Fibroblast of lung (primary cell): ENCODE measurements at regions not wholly inside any gene's neighbourhood (a gene's known extent, or its start where the extent isn't known, plus 50 kb on each side); places are given as distances from the start of the nearest gene placed in this dataset.

ENCODE experiments used
- EZH2 ChIP-seq: IDR thresholded peaks from 2 replicates; pipeline ENCODE4 v1.5.1; 2012; ENCODE audit warnings: low read length, control low read depth, mild to moderate bottlenecking; ENCODE audit errors: missing control alignments
- TF ChIP-seq, protein P1 (sequence below), 2 donors: IDR thresholded peaks in 1 of 2; conservative IDR thresholded peaks in 1 of 2; 1 replicate in 1 of 2; 2 replicates in 1 of 2; pipeline ENCODE4 v1.5.1; 2011 to 2012; ENCODE audit warnings: low read length in 2 of 2, control low read depth in 1 of 2, inconsistent platforms in 1 of 2, low read depth in 1 of 2, mild to moderate bottlenecking in 1 of 2

DNA sequence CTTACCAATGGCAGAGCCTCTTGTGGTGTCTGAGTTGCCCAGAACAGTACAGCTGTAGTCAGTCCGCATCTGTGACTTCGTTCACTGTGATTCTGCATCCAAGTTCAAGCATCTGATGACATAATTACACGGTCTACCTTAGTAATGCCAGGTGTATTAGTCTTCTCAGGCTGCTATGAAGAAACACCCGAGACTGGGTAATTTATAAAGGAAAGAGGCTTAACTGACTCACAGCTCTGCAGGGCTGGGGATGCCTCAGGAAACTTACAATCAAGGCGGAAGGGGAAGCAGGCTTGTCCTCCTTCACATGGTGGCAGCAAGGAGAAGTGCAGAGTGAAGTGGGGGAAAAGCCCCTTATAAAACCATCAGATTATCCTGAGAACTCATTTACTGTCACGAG is 163.9 kb upstream of the SULF2 start:
- TF ChIP-seq, protein P1, sequence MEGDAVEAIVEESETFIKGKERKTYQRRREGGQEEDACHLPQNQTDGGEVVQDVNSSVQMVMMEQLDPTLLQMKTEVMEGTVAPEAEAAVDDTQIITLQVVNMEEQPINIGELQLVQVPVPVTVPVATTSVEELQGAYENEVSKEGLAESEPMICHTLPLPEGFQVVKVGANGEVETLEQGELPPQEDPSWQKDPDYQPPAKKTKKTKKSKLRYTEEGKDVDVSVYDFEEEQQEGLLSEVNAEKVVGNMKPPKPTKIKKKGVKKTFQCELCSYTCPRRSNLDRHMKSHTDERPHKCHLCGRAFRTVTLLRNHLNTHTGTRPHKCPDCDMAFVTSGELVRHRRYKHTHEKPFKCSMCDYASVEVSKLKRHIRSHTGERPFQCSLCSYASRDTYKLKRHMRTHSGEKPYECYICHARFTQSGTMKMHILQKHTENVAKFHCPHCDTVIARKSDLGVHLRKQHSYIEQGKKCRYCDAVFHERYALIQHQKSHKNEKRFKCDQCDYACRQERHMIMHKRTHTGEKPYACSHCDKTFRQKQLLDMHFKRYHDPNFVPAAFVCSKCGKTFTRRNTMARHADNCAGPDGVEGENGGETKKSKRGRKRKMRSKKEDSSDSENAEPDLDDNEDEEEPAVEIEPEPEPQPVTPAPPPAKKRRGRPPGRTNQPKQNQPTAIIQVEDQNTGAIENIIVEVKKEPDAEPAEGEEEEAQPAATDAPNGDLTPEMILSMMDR (conservative IDR thresholded peaks at IDR 0.05 in 1 of 2, IDR thresholded peaks at IDR 0.05 in 1 of 2; ENCODE audit: low read depth in 1 of 2, low read length in 2 of 2): no peak
- no peak for TF ChIP-seq EZH2
